ENCODE measurements at regions not wholly inside any gene's neighbourhood (a gene's known extent, or its start where the extent isn't known, plus 50 kb on each side); places are given as distances from the start of the nearest gene placed in this dataset.
"Not testable (repeated sequence)": the region's sequence is repeated elsewhere in the genome, so short reads cannot be mapped to it uniquely, and the experiment has no call there.

DNA sequence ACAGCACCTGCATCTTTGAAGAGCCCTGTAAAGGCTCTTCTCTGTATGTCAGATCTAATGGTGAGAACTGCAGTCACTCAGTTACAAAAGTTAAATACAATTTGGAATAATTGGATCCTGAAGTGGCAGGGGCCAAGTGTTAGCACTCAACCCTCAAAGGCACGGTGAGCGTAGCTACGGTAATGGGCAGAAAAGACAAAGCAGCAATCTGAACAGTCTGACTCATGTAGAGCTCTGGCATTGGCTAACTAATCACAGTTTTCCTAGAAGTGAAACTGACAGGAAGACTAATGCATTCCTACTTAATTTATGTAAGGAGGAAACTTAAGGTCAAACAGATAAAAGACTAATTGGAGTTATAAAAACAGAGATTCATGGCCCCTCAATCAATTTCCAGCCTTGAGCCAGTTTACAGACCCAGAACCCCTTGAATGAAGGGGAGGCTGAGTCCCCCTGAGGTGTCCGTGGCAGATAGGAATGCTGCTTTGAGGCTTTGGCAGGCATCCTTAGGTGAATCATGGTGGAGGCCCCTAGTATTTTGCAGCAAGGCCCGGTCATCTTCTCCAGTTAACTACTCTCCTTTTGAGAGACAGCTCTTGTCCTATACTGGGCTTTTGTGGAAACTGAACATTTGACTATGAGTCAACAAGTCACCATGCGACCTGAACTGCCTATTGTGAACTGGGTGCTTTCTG is 450.7 kb downstream of the ZNF33B start:
- not testable (repeated sequence) for DNase-seq (ENCODE audit: low spot score)

GRCh38 chr10:42177793-42178689 is 460.3 kb downstream of the ZNF33B start:
- DNase-seq (ENCODE audit: low spot score): not testable (repeated sequence)

GRCh38 chr10:42177077-42177792 is 461.1 kb downstream of the ZNF33B start:
- no peak for DNase-seq (ENCODE audit: low spot score)

DNA sequence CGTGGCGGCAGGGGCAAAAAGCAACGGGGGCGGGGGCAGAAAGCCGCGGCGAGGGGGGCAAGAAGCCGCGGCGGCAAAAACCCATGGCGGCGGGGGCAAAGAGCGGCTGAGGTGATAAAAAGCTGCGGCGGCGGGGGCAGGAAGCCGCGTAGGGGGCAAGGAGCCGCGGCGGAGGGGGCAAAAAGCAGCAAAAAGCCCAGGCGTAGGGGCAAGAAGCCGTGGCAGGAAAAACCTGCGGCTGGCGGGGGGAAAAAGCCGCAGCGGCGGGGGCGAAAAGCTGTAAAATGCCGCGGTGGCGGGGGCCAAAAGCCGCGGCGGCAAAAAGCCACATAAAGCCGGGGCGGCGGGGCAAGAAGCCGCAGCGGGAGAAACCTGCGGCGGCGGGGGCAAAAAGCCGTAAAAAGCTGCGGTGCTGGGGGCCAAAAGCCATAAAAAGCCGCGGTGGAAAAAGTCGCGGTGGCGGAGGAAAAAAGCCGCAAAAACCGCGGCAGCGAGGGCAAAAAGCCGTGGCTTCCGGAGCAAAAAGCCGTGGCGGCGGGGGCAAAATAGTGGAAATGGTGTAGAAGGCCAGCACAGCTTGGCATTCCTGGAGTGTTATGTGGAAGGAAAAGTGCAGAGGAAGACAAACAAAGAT is 487.8 kb downstream of the ZNF33B start:
- no peak for DNase-seq (ENCODE audit: low spot score)

DNA sequence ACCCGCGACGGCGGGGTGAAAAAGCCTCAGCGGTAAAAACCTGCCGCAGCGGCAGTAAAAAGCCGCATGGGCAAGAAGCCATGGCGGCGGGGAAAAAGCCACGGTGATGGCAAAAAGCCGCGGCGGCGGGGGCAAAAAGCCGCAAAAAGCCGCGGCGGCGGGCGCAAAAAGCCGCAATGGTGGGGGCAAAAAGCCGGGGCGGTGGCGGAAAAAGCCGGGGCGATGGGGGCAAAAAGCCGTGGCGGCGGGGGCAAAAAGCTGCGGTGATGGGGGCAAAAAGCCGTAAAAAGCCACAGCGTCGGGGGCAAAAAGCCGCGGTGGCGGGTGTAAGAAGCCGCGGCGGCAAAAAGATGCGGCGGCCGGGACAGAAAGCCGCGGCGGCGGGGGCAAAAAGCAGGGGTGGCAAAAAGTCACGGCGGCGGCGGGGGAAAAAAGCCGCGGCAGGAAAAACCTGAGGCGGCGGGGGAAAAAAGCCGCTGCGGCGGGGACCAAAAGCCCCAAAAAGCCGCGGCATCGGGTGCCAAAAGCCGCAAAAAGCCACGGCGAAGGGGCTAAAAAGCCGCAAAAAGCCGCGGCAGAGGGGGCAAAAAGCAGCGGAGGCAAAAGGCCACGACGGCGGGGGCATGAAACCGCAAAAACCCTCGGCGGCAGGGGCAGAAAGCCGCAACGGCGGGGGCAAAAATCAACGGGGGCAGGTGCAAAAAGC is 488.5 kb downstream of the ZNF33B start:
- no peak for DNase-seq (ENCODE audit: low spot score)

DNA sequence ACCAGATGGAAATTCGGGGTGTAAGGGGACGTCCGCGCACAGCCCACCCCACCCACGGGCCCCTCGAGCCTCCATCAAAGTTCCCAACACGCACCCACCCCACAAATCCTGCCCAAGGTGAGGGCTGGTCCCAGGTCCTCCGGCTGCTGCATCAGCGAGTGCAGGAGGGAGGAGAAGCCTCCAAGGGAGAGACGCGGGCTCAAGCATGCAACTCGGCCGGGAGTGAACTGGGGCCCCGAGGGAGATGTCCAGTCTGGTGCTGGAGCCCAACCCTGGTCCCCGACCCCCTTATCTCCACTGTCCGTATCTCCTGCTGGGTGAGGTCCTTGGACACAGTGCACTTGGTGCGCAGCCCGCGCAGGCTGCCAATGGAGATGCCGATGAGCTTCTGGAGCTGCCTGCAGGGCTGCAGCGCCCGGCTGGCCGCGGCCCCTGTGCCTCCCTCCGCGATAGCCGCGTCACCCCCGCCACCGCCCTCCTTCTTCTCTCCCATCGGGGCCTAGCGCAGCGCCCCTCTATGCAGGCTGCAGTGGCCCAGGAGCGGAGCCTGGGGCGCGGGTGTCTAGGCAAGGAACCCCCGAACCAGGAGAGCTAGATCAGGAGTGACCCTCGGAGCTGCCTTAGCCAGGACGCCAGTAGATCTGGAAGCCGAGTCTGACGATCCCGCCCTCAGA is 489.2 kb downstream of the ZNF33B start:
- DNase-seq (ENCODE audit: low spot score): no peak

DNA sequence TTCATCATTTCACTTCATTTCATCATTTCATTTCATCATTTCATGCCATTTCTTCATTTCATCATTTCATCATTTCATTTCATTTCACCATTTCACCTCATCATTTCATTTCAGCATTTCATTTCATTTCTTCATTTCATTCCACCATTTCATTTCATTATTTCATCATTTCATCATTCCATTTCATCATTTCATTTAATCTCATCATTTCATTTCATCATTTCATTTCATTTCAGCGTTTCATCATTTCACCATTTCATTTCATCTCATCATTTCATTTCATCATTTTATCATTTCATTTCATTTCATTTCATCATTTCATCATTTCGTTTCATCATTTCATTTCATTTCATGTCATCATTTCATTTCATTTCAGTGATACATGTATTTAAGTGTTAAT is 492.2 kb downstream of the ZNF33B start:
- not testable (repeated sequence) for DNase-seq (ENCODE audit: low spot score)

GRCh38 chr10:42138023-42138422 is 500.3 kb downstream of the ZNF33B start:
- DNase-seq (ENCODE audit: low spot score): not testable (repeated sequence)

DNA sequence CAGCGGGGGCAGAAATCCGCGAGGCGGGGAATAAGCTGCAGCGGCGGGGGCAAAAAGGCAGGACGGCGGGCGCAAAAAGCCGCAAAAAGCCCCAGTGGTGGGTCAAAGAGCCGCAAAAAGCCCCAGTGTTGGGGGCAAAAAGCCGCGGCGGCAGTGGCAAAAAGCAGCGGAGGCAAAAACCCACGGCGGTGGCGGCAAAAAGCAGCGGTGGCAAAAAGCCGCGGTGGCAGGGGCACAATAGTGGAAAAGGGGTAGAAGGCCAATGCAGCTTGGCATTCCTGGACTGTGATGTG is 525.3 kb downstream of the ZNF33B start:
- DNase-seq (ENCODE audit: low spot score): no peak

GRCh38 chr10:42112331-42113157 is 525.8 kb downstream of the ZNF33B start:
- DNase-seq (ENCODE audit: low spot score): no peak

DNA sequence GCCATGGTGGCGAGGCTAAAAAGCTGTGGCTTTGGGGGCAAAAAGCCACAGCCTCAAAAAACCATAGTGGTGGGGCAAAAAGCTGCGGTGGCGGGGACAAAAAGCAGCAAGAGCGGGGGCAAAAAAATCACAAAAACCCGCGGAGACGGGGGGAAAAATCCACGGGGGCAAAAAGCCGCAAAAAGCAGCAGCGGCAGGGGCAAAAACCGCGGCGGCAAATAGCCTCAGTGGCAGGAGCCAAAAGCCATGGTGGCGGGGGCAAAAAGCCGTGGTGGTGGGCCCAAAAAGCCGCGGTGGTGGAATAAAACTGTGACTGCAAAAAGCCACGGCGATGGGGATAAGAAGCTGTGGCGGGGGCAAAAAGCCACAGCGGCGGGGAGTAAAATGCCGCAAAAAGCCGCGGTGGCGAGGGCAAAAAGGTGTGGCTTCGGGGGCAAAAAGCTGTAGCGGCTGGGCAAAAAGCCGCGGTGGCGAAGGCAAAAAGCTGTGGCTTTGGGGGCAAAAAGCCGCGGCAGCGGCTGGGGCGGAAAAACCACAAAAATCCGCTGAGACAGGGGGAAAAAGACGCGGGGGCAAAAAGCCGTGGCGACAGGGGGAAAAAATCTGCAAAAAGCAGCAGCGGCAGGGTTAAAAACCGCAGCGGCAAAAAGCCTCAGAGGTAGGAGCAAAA is 526.6 kb downstream of the ZNF33B start:
- no peak for DNase-seq (ENCODE audit: low spot score)

- no peak for DNase-seq (ENCODE audit: low spot score)
These were observed 527.3 kb downstream of the ZNF33B start for GRCh38 chr10:42111076-42111475.
